ENCODE measurements at regions not wholly inside any gene's neighbourhood (a gene's known extent, or its start where the extent isn't known, plus 50 kb on each side); places are given as distances from the start of the nearest gene placed in this dataset.

GRCh38 chr15:94135486-94136147 is 95.7 kb upstream of the MCTP2 start:
- H3K4me3 ChIP-seq (ENCODE audit: low read depth in 1 of 2, low read length in 1 of 2), result no peak overlapping the region
- H3K27me3 ChIP-seq, result no peaks in the 10 kb centered on the region
- H3K36me3 ChIP-seq, result no peaks in the 10 kb centered on the region
- no peaks in the 10 kb centered on the region for H3K4me1 ChIP-seq (ENCODE audit: control insufficient read depth in 1 of 2, insufficient read depth in 1 of 2, low read depth in 1 of 2, low read length in 1 of 2)
- no peak for TF ChIP-seq CTCF (IDR thresholded peaks at IDR 0.05)
- no peaks in the 10 kb centered on the region for H3K9me3 ChIP-seq
- no peak overlapping the region for H3K27ac ChIP-seq

- no peaks in the 10 kb centered on the region for H3K36me3 ChIP-seq
- no peak for TF ChIP-seq CTCF (IDR thresholded peaks at IDR 0.05)
- no peaks in the 10 kb centered on the region for H3K4me1 ChIP-seq (ENCODE audit: control insufficient read depth in 1 of 2, insufficient read depth in 1 of 2, low read depth in 1 of 2, low read length in 1 of 2)
- no peaks in the 10 kb centered on the region for H3K9me3 ChIP-seq
- H3K27ac ChIP-seq, result no peak overlapping the region
- peaks cover 3% of the 10 kb centered on the region for H3K27me3 ChIP-seq
- no peak overlapping the region for H3K4me3 ChIP-seq (ENCODE audit: low read depth in 1 of 2, low read length in 1 of 2)
Observed at GRCh38 chr15:94131875-94132274, 99.5 kb upstream of the MCTP2 start.

GRCh38 chr15:94130504-94130903 is 100.9 kb upstream of the MCTP2 start:
- Histone ChIP-seq H3K36me3 (no peaks in the 10 kb centered on the region), H3K27me3 (peaks cover 3% of the 10 kb centered on the region)

DNA sequence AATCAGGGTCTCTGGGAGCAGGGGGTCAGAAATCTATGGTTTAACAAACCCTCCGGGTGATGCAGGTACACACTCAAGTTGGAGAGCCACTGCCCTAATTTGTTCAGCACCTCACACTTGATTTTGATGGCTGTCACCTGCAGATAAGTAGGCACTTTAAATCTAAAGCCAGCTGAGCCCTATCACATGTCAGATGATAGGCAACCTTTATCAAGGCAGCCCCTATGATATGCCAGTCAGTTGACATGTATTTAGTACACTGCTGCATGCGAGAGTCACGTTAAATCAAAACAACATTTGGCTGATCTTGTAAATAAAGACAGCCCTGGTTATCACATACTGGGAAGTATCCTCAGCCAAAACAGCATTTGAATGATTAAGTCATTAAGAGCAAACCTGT is 104.4 kb upstream of the MCTP2 start:
- no peaks in the 10 kb centered on the region for H3K36me3 ChIP-seq
- H3K4me3 ChIP-seq (ENCODE audit: low read depth in 1 of 2, low read length in 1 of 2), result no peak overlapping the region
- H3K27ac ChIP-seq, result no peak overlapping the region
- no peaks in the 10 kb centered on the region for H3K9me3 ChIP-seq
- peaks cover 3% of the 10 kb centered on the region for H3K27me3 ChIP-seq
- no peak for TF ChIP-seq CTCF (IDR thresholded peaks at IDR 0.05)
- peaks cover 0 to 16% of the 10 kb centered on the region in 2 experiments for H3K4me1 ChIP-seq (ENCODE audit: control insufficient read depth in 1 of 2, insufficient read depth in 1 of 2, low read depth in 1 of 2, low read length in 1 of 2)

More at GRCh38 chr15:94130504-94130903, 100.9 kb upstream of the MCTP2 start:
- no peak for TF ChIP-seq CTCF (IDR thresholded peaks at IDR 0.05)
- Histone ChIP-seq H3K4me1 (ENCODE audit: control insufficient read depth in 1 of 2, insufficient read depth in 1 of 2, low read depth in 1 of 2, low read length in 1 of 2) (peaks cover 0 to under 1% of the 10 kb centered on the region in 2 experiments), H3K4me3 (ENCODE audit: low read depth in 1 of 2, low read length in 1 of 2) (no peak overlapping the region), H3K27ac (no peak overlapping the region), H3K9me3 (no peaks in the 10 kb centered on the region)

DNA sequence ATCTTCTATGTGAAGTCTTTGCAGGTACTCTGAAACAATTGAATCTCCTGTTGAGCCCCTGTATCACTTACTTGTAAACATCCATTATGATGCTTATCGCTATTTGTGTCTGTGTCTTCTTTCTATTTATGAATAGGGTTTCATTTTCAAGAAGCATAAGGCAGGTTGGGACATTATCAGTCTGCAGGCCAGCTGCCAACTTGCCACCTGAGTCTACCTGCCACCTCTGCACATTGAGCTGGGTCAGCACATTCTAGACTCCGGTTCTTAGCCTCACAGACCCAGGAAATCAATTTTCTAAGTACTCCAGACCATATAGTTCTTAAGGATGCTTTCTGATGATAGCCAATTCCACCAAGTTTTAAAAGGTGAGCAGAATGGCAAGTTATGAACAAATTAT is 105.7 kb upstream of the MCTP2 start:
- TF ChIP-seq CTCF (IDR thresholded peaks at IDR 0.05), result no peak
- no peaks in the 10 kb centered on the region for H3K36me3 ChIP-seq
- no peaks in the 10 kb centered on the region for H3K9me3 ChIP-seq
- H3K27ac ChIP-seq, result no peak overlapping the region
- H3K4me3 ChIP-seq (ENCODE audit: low read depth in 1 of 2, low read length in 1 of 2), result no peak overlapping the region
- peaks cover 3% of the 10 kb centered on the region for H3K27me3 ChIP-seq
- H3K4me1 ChIP-seq (ENCODE audit: control insufficient read depth in 1 of 2, insufficient read depth in 1 of 2, low read depth in 1 of 2, low read length in 1 of 2), result peaks cover 0 to 16% of the 10 kb centered on the region in 2 experiments

Measured in neutrophil (primary cell).